Right lobe of liver (tissue), 4 donors: ENCODE measurements at regions not wholly inside any gene's neighbourhood (a gene's known extent, or its start where the extent isn't known, plus 50 kb on each side); places are given as distances from the start of the nearest gene placed in this dataset.

Source experiments
- POLR2A ChIP-seq: fragments of 450-650 bp; IDR thresholded peaks from one replicate; pipeline ENCODE4 v1.6.1; 2017; ENCODE audit warnings: antibody characterized with exemption, mild to moderate bottlenecking
- TF ChIP-seq, protein P1 (sequence below), 4 donors: fragments of 200-600 bp in 3 of 4; fragments of 450-650 bp in 1 of 4; IDR thresholded peaks; one replicate each; pipeline versions ENCODE4 v1.5.1 to v1.8.0; 2016 to 2022; ENCODE audit warnings: antibody characterized with exemption in 4 of 4, mild to moderate bottlenecking in 2 of 4
- donor health status: DM: no; HTN: no; CAD: no.
- donor health status: DM: no; HTN: no; CAD: no.
- donor health status: DM: no; HTN: yes; CAD: no.

DNA sequence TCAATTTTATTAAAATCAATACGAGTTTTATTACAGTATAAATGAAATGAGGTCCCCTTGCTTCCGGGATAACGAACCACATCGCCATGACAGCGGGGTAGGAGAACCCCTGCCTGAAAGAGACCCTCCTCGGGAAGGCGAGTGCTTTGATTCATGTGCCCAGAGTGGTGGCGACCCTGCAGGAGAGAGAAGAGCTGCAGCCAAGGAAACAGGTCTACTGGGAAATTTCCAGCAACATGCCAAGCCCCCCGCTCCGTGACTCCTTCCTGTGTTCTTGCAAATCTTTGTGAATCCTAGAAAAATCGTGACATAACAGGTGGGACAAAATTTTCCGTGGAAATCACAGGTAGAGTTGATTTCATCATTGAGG is 162.5 kb downstream of the WSCD1 start:
- TF ChIP-seq, protein P1, sequence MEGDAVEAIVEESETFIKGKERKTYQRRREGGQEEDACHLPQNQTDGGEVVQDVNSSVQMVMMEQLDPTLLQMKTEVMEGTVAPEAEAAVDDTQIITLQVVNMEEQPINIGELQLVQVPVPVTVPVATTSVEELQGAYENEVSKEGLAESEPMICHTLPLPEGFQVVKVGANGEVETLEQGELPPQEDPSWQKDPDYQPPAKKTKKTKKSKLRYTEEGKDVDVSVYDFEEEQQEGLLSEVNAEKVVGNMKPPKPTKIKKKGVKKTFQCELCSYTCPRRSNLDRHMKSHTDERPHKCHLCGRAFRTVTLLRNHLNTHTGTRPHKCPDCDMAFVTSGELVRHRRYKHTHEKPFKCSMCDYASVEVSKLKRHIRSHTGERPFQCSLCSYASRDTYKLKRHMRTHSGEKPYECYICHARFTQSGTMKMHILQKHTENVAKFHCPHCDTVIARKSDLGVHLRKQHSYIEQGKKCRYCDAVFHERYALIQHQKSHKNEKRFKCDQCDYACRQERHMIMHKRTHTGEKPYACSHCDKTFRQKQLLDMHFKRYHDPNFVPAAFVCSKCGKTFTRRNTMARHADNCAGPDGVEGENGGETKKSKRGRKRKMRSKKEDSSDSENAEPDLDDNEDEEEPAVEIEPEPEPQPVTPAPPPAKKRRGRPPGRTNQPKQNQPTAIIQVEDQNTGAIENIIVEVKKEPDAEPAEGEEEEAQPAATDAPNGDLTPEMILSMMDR (IDR thresholded peaks at IDR 0.05), result no peak
- no peak for TF ChIP-seq POLR2A
